Spleen (tissue), 11 donors: ENCODE measurements at regions not wholly inside any gene's neighbourhood (a gene's known extent, or its start where the extent isn't known, plus 50 kb on each side); places are given as distances from the start of the nearest gene placed in this dataset.

Source experiments
- DNase-seq: peaks from one replicate; pipeline ENCODE4 v3.0.0-alpha.2; 2020
- H3K27ac ChIP-seq, 8 donors: fragments of 200-600 bp; sonication (generic) in 7 of 8; 1 replicate in 4 of 8; 2 replicates in 4 of 8; pipeline versions ENCODE4 v1.5.0 to v1.8.0; 2016 to 2021; ENCODE audit warnings: inconsistent platforms in 4 of 8, mild to moderate bottlenecking in 4 of 8, moderate library complexity in 1 of 8
- H3K27me3 ChIP-seq, 7 donors: fragments of 200-600 bp; sonication (generic) in 6 of 7; replicated peaks in 1 of 7; 1 replicate in 4 of 7; 2 replicates in 3 of 7; pipeline versions ENCODE4 v1.5.0 to v1.8.0; 2016 to 2021; ENCODE audit warnings: inconsistent platforms in 3 of 7, mild to moderate bottlenecking in 1 of 7
- H3K36me3 ChIP-seq, 6 donors: fragments of 200-600 bp; sonication (generic) in 5 of 6; 1 replicate in 4 of 6; 2 replicates in 2 of 6; pipeline versions ENCODE4 v1.5.0 to v1.8.0; 2016 to 2021; ENCODE audit warnings: inconsistent platforms in 2 of 6
- H3K4me1 ChIP-seq, 6 donors: fragments of 200-600 bp; sonication (generic) in 5 of 6; 1 replicate in 3 of 6; 2 replicates in 3 of 6; pipeline versions ENCODE4 v1.5.0 to v1.8.0; 2016 to 2021; ENCODE audit warnings: inconsistent platforms in 3 of 6
- H3K4me3 ChIP-seq, 8 donors: fragments of 200-600 bp; sonication (generic) in 7 of 8; 1 replicate in 4 of 8; 2 replicates in 4 of 8; pipeline versions ENCODE4 v1.5.0 to v1.8.0; 2016 to 2021; ENCODE audit warnings: inconsistent platforms in 4 of 8, mild to moderate bottlenecking in 4 of 8, moderate library complexity in 2 of 8
- H3K9me3 ChIP-seq, 8 donors: fragments of 200-600 bp; sonication (generic) in 7 of 8; 1 replicate in 4 of 8; 2 replicates in 4 of 8; pipeline versions ENCODE4 v1.5.0 to v1.8.0; 2016 to 2021; ENCODE audit warnings: inconsistent platforms in 4 of 8
- CTCF ChIP-seq, 11 experiments: fragments of 200-600 bp in 7 of 11; fragments of 450-650 bp in 4 of 11; sonication (generic) in 4 of 11; IDR thresholded peaks in 8 of 11; conservative IDR thresholded peaks in 3 of 11; 1 replicate in 7 of 11; 2 replicates in 4 of 11; pipeline versions ENCODE4 v1.4.0 to v1.8.0; 2016 to 2021; ENCODE audit warnings: antibody characterized with exemption in 11 of 11, inconsistent platforms in 4 of 11, mild to moderate bottlenecking in 1 of 11
- POLR2A ChIP-seq, 3 donors: fragments of 450-650 bp; IDR thresholded peaks; one replicate each; pipeline ENCODE4 v1.5.1; 2017; ENCODE audit warnings: antibody characterized with exemption in 3 of 3, mild to moderate bottlenecking in 1 of 3
- POLR2AphosphoS5 ChIP-seq, 3 donors: sonication (generic); formaldehyde crosslinking; IDR thresholded peaks; one replicate each; pipeline ENCODE4 v1.5.1; 2017; ENCODE audit warnings: antibody characterized with exemption in 3 of 3
- WGBS, 5 donors: extraction: QIAGEN DNeasy Blood & Tissue Kit in 3 of 5; methylation state at CpG; one replicate each; pipeline versions ENCODE4 v1.1.5 to v1.1.7; 2013 to 2018; 5-methylcytosine and 5-hydroxymethylcytosine counted together
- intact Hi-C: fragments of 100-400 bp; cut with DNase I; formaldehyde crosslinking; loops from one replicate; pipeline ENCODE4 v1.15.0; 2023; ENCODE audit warnings: low total_unique reads
- donor health status: healthy with polysubstance abuse.
- donor health status: DM: no; HTN: no; CAD: no; lungs with moderate emphysema.
- donor health status: DM: no; HTN: no; CAD: no.
- donor health status: Bipolar disorder and iron deficiency.
- donor health status: healthy.
- donor health status: DM: no; HTN: no; CAD: no.
- donor health status: DM: yes; HTN: yes; CAD: no.

GRCh38 chr5:147049764-147050163 is 171.2 kb upstream of the PPP2R2B start:
- TF ChIP-seq POLR2AphosphoS5 (IDR thresholded peaks at IDR 0.05): no peak
- TF ChIP-seq POLR2A (IDR thresholded peaks at IDR 0.05): no peak
- TF ChIP-seq CTCF (IDR thresholded peaks at IDR 0.05 in 8 of 11, conservative IDR thresholded peaks at IDR 0.05 in 3 of 11): no peak
- WGBS, 5 donors: 55 to 72% (median 61%) methylated on average over 2 of the region's 2 CpGs
- intact Hi-C loops: no loop called here
- no peaks in the 10 kb centered on the region for H3K9me3 ChIP-seq
- H3K36me3 ChIP-seq: no peaks in the 10 kb centered on the region
- H3K27ac ChIP-seq: no peak overlapping the region
- H3K4me3 ChIP-seq: no peak overlapping the region
- DNase-seq: no peak
- no peaks in the 10 kb centered on the region for H3K27me3 ChIP-seq
- no peaks in the 10 kb centered on the region for H3K4me1 ChIP-seq

- TF ChIP-seq CTCF (IDR thresholded peaks at IDR 0.05 in 8 of 11, conservative IDR thresholded peaks at IDR 0.05 in 3 of 11) (no peak), POLR2AphosphoS5 (IDR thresholded peaks at IDR 0.05) (no peak), POLR2A (IDR thresholded peaks at IDR 0.05) (no peak)
- Histone ChIP-seq H3K27me3 (no peaks in the 10 kb centered on the region), H3K9me3 (no peaks in the 10 kb centered on the region), H3K27ac (no peak overlapping the region), H3K4me3 (no peak overlapping the region), H3K36me3 (no peaks in the 10 kb centered on the region), H3K4me1 (no peaks in the 10 kb centered on the region)
- intact Hi-C loops: no loop called here
- 51 to 90% (median 60%) methylated on average over 2 of the region's 2 CpGs for WGBS, 5 donors
- no peak for DNase-seq
Measured at GRCh38 chr5:147050172-147050571, 171.6 kb upstream of the PPP2R2B start.

- 74 to 81% (median 77%) methylated on average over 5 of the region's 5 CpGs for WGBS, 5 donors
- Histone ChIP-seq H3K4me1 (no peaks in the 10 kb centered on the region), H3K27ac (no peak overlapping the region), H3K4me3 (no peak overlapping the region), H3K36me3 (no peaks in the 10 kb centered on the region), H3K9me3 (no peaks in the 10 kb centered on the region), H3K27me3 (no peaks in the 10 kb centered on the region)
- intact Hi-C loops: no loop called here
- TF ChIP-seq POLR2AphosphoS5 (IDR thresholded peaks at IDR 0.05) (no peak), POLR2A (IDR thresholded peaks at IDR 0.05) (no peak), CTCF (IDR thresholded peaks at IDR 0.05 in 8 of 11, conservative IDR thresholded peaks at IDR 0.05 in 3 of 11) (no peak)
- DNase-seq: no peak
Measured at GRCh38 chr5:147051193-147051592, 172.6 kb upstream of the PPP2R2B start.

GRCh38 chr5:147052519-147052918 is 174.0 kb upstream of the PPP2R2B start:
- Histone ChIP-seq H3K4me1 (no peaks in the 10 kb centered on the region), H3K27ac (no peak overlapping the region), H3K27me3 (no peaks in the 10 kb centered on the region), H3K4me3 (no peak overlapping the region), H3K9me3 (no peaks in the 10 kb centered on the region), H3K36me3 (no peaks in the 10 kb centered on the region)
- intact Hi-C loops: no loop called here
- DNase-seq: no peak
- TF ChIP-seq CTCF (IDR thresholded peaks at IDR 0.05 in 8 of 11, conservative IDR thresholded peaks at IDR 0.05 in 3 of 11): no peak
- no peak for TF ChIP-seq POLR2AphosphoS5 (IDR thresholded peaks at IDR 0.05)
- TF ChIP-seq POLR2A (IDR thresholded peaks at IDR 0.05): no peak
- 88 to 96% (median 92%) methylated on average over 4 of the region's 4 CpGs for WGBS, 5 donors
